Body of pancreas (tissue), 4 donors: ENCODE measurements at regions not wholly inside any gene's neighbourhood (a gene's known extent, or its start where the extent isn't known, plus 50 kb on each side); places are given as distances from the start of the nearest gene placed in this dataset.

Experiments used
- ATAC-seq: fragments of 150-250 bp; one replicate; pipeline ENCODE4 v1.9.1; 2016
- DNase-seq, 4 donors: peaks; one replicate each; pipeline ENCODE4 v3.0.0-alpha.2; 2019
- H3K27ac ChIP-seq, 4 donors: fragments of 200-600 bp; sonication (generic); 1 replicate in 3 of 4; 2 replicates in 1 of 4; pipeline versions ENCODE4 v1.5.1 to v1.6.1; 2016 to 2019; ENCODE audit warnings: mild to moderate bottlenecking in 1 of 4, mixed read lengths in 1 of 4, moderate library complexity in 1 of 4
- H3K27me3 ChIP-seq, 2 donors: fragments of 200-600 bp; sonication (generic); one replicate each; pipeline ENCODE4 v1.6.0; 2016; ENCODE audit warnings: mild to moderate bottlenecking in 1 of 2
- H3K36me3 ChIP-seq, 2 donors: fragments of 200-600 bp; sonication (generic); replicated peaks in 1 of 2; 2 replicates each; pipeline ENCODE4 v1.5.1; 2016; ENCODE audit warnings: low read depth in 2 of 2; ENCODE audit not compliant: insufficient read depth in 1 of 2
- H3K4me1 ChIP-seq: fragments of 200-600 bp; sonication (generic); one replicate; pipeline ENCODE4 v1.6.0; 2016
- H3K4me3 ChIP-seq, 2 donors: fragments of 200-600 bp; sonication (generic); 1 replicate in 1 of 2; 2 replicates in 1 of 2; pipeline ENCODE4 v1.5.1; 2016 to 2019
- H3K9me3 ChIP-seq, 3 donors: fragments of 200-600 bp; sonication (generic); 1 replicate in 2 of 3; 2 replicates in 1 of 3; pipeline ENCODE4 v1.5.1; 2016
- CTCF ChIP-seq, 7 experiments: fragments of 450-650 bp in 4 of 7; fragments of 200-600 bp in 3 of 7; sonication (generic) in 3 of 7; IDR thresholded peaks; one replicate each; pipeline ENCODE4 v1.5.1; 2016 to 2019; ENCODE audit warnings: antibody characterized with exemption in 7 of 7
- POLR2A ChIP-seq, 3 donors: fragments of 450-650 bp; IDR thresholded peaks; one replicate each; pipeline ENCODE4 v1.6.1; 2016; ENCODE audit warnings: antibody characterized with exemption in 3 of 3, mild to moderate bottlenecking in 2 of 3
- WGBS, 2 donors: methylation state at CpG; one replicate each; pipeline ENCODE4 v1.1.5; 2017; 5-methylcytosine and 5-hydroxymethylcytosine counted together
- intact Hi-C: fragments of 100-400 bp; cut with DNase I; formaldehyde crosslinking; loops from one replicate; pipeline ENCODE4 v1.15.1; 2023

- Histone ChIP-seq H3K27me3 (no peaks in the 10 kb centered on the region), H3K4me1 (peaks cover 18% of the 10 kb centered on the region), H3K36me3 (no peaks in the 10 kb centered on the region), H3K4me3 (no peak overlapping the region), H3K27ac (peak overlapping the region in 2 of 4 donors; percentile 21 to 28), H3K9me3 (no peaks in the 10 kb centered on the region)
- 29% methylated on average over 1 of the region's 1 CpG for WGBS, 2 donors
- DNase-seq (no peak), ATAC-seq (no peak)
- TF ChIP-seq POLR2A (IDR thresholded peaks at IDR 0.05) (no peak), CTCF (IDR thresholded peaks at IDR 0.05) (no peak)
- intact Hi-C loops = no loop called here
These were observed 137.3 kb downstream of the RASSF9 start for GRCh38 chr12:85698937-85699336.

GRCh38 chr12:85708775-85709174, 127.4 kb downstream of the RASSF9 start:
- no peak for ATAC-seq
- H3K4me3 ChIP-seq = no peak overlapping the region
- 94 to 95% methylated on average over 11 of the region's 11 CpGs for WGBS, 2 donors
- intact Hi-C loops = no loop called here
- H3K9me3 ChIP-seq = no peaks in the 10 kb centered on the region
- DNase-seq = no peak
- TF ChIP-seq POLR2A (IDR thresholded peaks at IDR 0.05) = no peak
- TF ChIP-seq CTCF (IDR thresholded peaks at IDR 0.05) = no peak
- H3K4me1 ChIP-seq = no peaks in the 10 kb centered on the region
- H3K27ac ChIP-seq = no peak overlapping the region
- H3K27me3 ChIP-seq = no peaks in the 10 kb centered on the region
- no peaks in the 10 kb centered on the region for H3K36me3 ChIP-seq

- peak; percentile 47 for ATAC-seq
- 85 to 91% methylated on average over 4 of the region's 4 CpGs for WGBS, 2 donors
- Histone ChIP-seq H3K27me3 (no peaks in the 10 kb centered on the region), H3K36me3 (no peaks in the 10 kb centered on the region), H3K4me1 (no peaks in the 10 kb centered on the region), H3K9me3 (no peaks in the 10 kb centered on the region), H3K27ac (no peak overlapping the region), H3K4me3 (no peak overlapping the region)
- TF ChIP-seq POLR2A (IDR thresholded peaks at IDR 0.05) (no peak), CTCF (IDR thresholded peaks at IDR 0.05) (no peak)
- DNase-seq = no peak
- intact Hi-C loops = no loop called here
These were observed 124.3 kb downstream of the RASSF9 start for GRCh38 chr12:85711735-85712390.

- Histone ChIP-seq H3K27me3 (no peaks in the 10 kb centered on the region), H3K4me3 (no peak overlapping the region), H3K27ac (peak overlapping the region in 1 of 4 donors; percentile 41), H3K9me3 (peaks cover 0 to 5% (median 0%) of the 10 kb centered on the region in 3 donors), H3K36me3 (no peaks in the 10 kb centered on the region), H3K4me1 (no peaks in the 10 kb centered on the region)
- peak; percentile 81 for ATAC-seq
- TF ChIP-seq POLR2A (IDR thresholded peaks at IDR 0.05) = no peak
- TF ChIP-seq CTCF (IDR thresholded peaks at IDR 0.05) = no peak
- 7 to 13% methylated on average over 4 of the region's 4 CpGs for WGBS, 2 donors
- intact Hi-C loops = no loop called here
- DNase-seq = no peak
These were observed 122.8 kb downstream of the RASSF9 start for GRCh38 chr12:85713373-85713772.

GRCh38 chr12:85714425-85714824, 121.8 kb downstream of the RASSF9 start:
- no peaks in the 10 kb centered on the region for H3K4me1 ChIP-seq
- 94 to 97% methylated on average over 1 of the region's 1 CpG for WGBS, 2 donors
- no peak overlapping the region for H3K4me3 ChIP-seq
- H3K9me3 ChIP-seq = peaks cover 0 to 5% (median 0%) of the 10 kb centered on the region in 3 donors
- no peaks in the 10 kb centered on the region for H3K36me3 ChIP-seq
- no peaks in the 10 kb centered on the region for H3K27me3 ChIP-seq
- ATAC-seq = no peak
- no peak for TF ChIP-seq CTCF (IDR thresholded peaks at IDR 0.05)
- no peak for TF ChIP-seq POLR2A (IDR thresholded peaks at IDR 0.05)
- intact Hi-C loops = no loop called here
- DNase-seq = no peak
- H3K27ac ChIP-seq = no peak overlapping the region
